Right lobe of liver (tissue), 6 donors: ENCODE measurements at regions not wholly inside any gene's neighbourhood (a gene's known extent, or its start where the extent isn't known, plus 50 kb on each side); places are given as distances from the start of the nearest gene placed in this dataset.

Experiments
- ATAC-seq, 4 donors: fragments of 200-7000 bp; cut with Tn5 transposase; one replicate each; pipeline ENCODE4 v1.9.1; 2020; ENCODE audit warnings: mild to moderate bottlenecking in 4 of 4, moderate library complexity in 4 of 4
- DNase-seq, 3 donors: peaks; one replicate each; pipeline ENCODE4 v3.0.0-alpha.2; 2020
- H3K27ac ChIP-seq, 3 donors: fragments of 200-600 bp; one replicate each; pipeline ENCODE4 v1.8.0; 2022
- H3K27me3 ChIP-seq, 2 donors: fragments of 200-600 bp; one replicate each; pipeline ENCODE4 v1.8.0; 2022
- H3K36me3 ChIP-seq, 4 donors: fragments of 200-600 bp; sonication (generic) in 1 of 4; one replicate each; pipeline versions ENCODE4 v1.5.1 to v1.8.0; 2017 to 2022; ENCODE audit warnings: control low read depth in 1 of 4
- H3K4me1 ChIP-seq, 4 donors: fragments of 200-600 bp; sonication (generic) in 1 of 4; one replicate each; pipeline versions ENCODE4 v1.5.1 to v1.8.0; 2017 to 2022; ENCODE audit warnings: control low read depth in 1 of 4
- H3K4me3 ChIP-seq, 3 donors: fragments of 200-600 bp; one replicate each; pipeline ENCODE4 v1.8.0; 2022
- H3K9me3 ChIP-seq, 4 donors: fragments of 200-600 bp; sonication (generic) in 1 of 4; one replicate each; pipeline versions ENCODE4 v1.5.1 to v1.8.0; 2017 to 2022; ENCODE audit warnings: control low read depth in 1 of 4
- CTCF ChIP-seq, 4 donors: fragments of 200-600 bp in 3 of 4; fragments of 450-650 bp in 1 of 4; IDR thresholded peaks; one replicate each; pipeline versions ENCODE4 v1.5.1 to v1.8.0; 2016 to 2022; ENCODE audit warnings: antibody characterized with exemption in 4 of 4, mild to moderate bottlenecking in 2 of 4
- POLR2A ChIP-seq: fragments of 450-650 bp; IDR thresholded peaks from one replicate; pipeline ENCODE4 v1.6.1; 2017; ENCODE audit warnings: antibody characterized with exemption, mild to moderate bottlenecking
- WGBS: methylation state at CpG from one replicate; pipeline ENCODE4 v1.1.6; 2018; ENCODE audit warnings: low coverage, low lambda C conversion rate; ENCODE audit not compliant: insufficient coverage; ENCODE audit errors: missing lambda C conversion rate; 5-methylcytosine and 5-hydroxymethylcytosine counted together
- intact Hi-C, 2 donors: fragments of 100-400 bp; cut with DNase I; formaldehyde crosslinking; loops; one replicate each; pipeline versions ENCODE4 v1.11.2 to v1.14.1; 2022
- donor health status: DM: no; HTN: yes; CAD: no.
- donor health status: DM: no; HTN: no; CAD: no.
- donor health status: DM: no; HTN: no; CAD: no.
- donor health status: DM: no; HTN: yes; CAD: no.
- donor health status: DM: no; HTN: yes; CAD: no.

- WGBS = 70% methylated on average over 1 of the region's 1 CpG
- TF ChIP-seq CTCF (IDR thresholded peaks at IDR 0.05) (no peak), POLR2A (no peak)
Observed at GRCh38 chrX:550514-550913, 80.1 kb upstream of the SHOX start.

DNA sequence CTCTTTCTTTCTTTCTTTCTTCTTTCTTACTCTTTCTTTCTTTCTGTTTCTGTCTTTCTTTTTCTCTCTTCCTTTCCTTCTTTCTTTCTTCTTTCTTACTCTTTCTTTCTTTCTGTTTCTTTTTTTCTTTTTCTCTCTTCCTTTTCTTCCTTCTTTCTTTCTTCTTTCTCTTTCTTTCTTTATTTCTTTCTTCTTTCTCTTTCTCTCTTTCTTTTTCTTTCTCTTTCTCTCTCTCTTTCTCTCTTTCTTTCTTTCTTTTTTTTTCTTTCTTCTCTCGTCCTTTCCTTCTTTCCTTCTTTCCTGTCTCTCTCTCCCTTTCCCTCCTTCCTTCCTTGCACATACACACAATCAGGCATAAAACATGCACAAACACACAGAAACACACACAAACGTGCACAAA lies 79.3 kb upstream of the SHOX start:
- TF ChIP-seq CTCF (IDR thresholded peaks at IDR 0.05) (no peak), POLR2A (no peak)
- DNase-seq (no peak), ATAC-seq (no peak)
- no peaks in the 10 kb centered on the region for H3K4me1 ChIP-seq
- no peak overlapping the region for H3K27ac ChIP-seq
- H3K9me3 ChIP-seq = no peaks in the 10 kb centered on the region
- intact Hi-C loops = no loop called here
- WGBS = 40% methylated on average over 2 of the region's 2 CpGs
- H3K27me3 ChIP-seq = no peaks in the 10 kb centered on the region
- H3K36me3 ChIP-seq = no peaks in the 10 kb centered on the region
- H3K4me3 ChIP-seq = no peak overlapping the region

More at GRCh38 chrX:550514-550913, 80.1 kb upstream of the SHOX start:
- no peaks in the 10 kb centered on the region for H3K27me3 ChIP-seq
- H3K27ac ChIP-seq = no peak overlapping the region
- DNase-seq (no peak), ATAC-seq (no peak)
- no peak overlapping the region for H3K4me3 ChIP-seq
- no peaks in the 10 kb centered on the region for H3K9me3 ChIP-seq
- no peaks in the 10 kb centered on the region for H3K4me1 ChIP-seq
- H3K36me3 ChIP-seq = no peaks in the 10 kb centered on the region
- intact Hi-C loops = no loop called here

DNA sequence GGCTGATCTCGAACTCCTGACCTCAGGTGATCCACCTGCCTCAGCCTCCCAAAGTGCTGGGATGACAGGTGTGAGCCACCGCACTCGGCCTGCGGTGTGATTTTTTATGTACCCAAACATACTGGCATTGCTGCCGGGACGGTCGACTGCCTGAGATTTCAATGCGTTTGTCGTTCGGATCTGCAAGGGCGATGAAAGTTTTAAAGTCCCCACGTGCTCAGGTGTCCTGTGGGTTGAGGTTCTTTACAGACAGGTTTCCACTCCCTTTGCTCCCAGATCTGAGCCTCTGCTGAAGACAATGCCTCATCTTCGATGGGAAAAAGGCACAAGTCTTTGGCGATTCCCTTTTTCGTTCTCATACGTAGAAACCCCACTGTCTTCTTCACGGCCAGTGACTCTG lies 78.1 kb upstream of the SHOX start:
- H3K4me1 ChIP-seq = no peaks in the 10 kb centered on the region
- no peak overlapping the region for H3K4me3 ChIP-seq
- no peak for TF ChIP-seq POLR2A
- TF ChIP-seq CTCF (IDR thresholded peaks at IDR 0.05) = no peak
- H3K9me3 ChIP-seq = no peaks in the 10 kb centered on the region
- DNase-seq = no peak
- 75% methylated on average over 14 of the region's 17 CpGs for WGBS
- intact Hi-C loops = no loop called here
- no peak for ATAC-seq
- H3K27ac ChIP-seq = no peak overlapping the region
- H3K27me3 ChIP-seq = no peaks in the 10 kb centered on the region
- H3K36me3 ChIP-seq = no peaks in the 10 kb centered on the region

DNA sequence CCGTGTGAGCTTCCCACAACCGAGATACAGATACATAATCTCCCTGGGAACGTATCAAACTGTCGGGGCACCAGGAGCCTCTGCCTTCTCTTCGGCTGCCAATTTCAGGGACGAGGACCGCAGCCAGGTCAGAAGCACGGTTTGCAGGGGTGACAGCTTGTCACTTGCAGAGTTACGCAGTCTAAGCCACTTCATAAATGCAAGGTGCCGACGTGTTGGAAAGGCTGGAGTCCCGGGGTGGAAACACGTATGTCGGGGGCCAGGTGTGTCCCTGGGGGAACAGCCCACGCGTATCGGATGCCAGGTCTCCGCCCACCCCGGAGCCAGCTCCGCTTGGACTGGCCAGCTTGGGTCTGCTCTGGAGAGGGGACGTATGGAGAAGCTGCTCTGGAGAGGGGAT lies 76.3 kb upstream of the SHOX start:
- intact Hi-C loops = no loop called here
- Histone ChIP-seq H3K9me3 (no peaks in the 10 kb centered on the region), H3K27ac (no peak overlapping the region), H3K4me3 (no peak overlapping the region), H3K27me3 (no peaks in the 10 kb centered on the region), H3K36me3 (no peaks in the 10 kb centered on the region), H3K4me1 (no peaks in the 10 kb centered on the region)
- 68% methylated on average over 16 of the region's 21 CpGs for WGBS
- no peak for TF ChIP-seq POLR2A
- no peak for TF ChIP-seq CTCF (IDR thresholded peaks at IDR 0.05)
- ATAC-seq (no peak), DNase-seq (no peak)
